Vagina (tissue), 2 donors: ENCODE measurements at regions not wholly inside any gene's neighbourhood (a gene's known extent, or its start where the extent isn't known, plus 50 kb on each side); places are given as distances from the start of the nearest gene placed in this dataset.

Source experiments
- DNase-seq, 2 donors: peaks; one replicate each; pipeline ENCODE4 v3.0.0-alpha.2; 2017; ENCODE audit errors: extremely low spot score in 2 of 2
- H3K27ac ChIP-seq: fragments of 200-600 bp; sonication (generic); one replicate; pipeline ENCODE4 v1.5.1; 2019
- H3K27me3 ChIP-seq: fragments of 200-600 bp; sonication (generic); one replicate; pipeline ENCODE4 v1.5.1; 2019
- H3K36me3 ChIP-seq, 2 donors: fragments of 200-600 bp; sonication (generic); one replicate each; pipeline ENCODE4 v1.5.1; 2017 to 2019
- H3K4me1 ChIP-seq: fragments of 200-600 bp; sonication (generic); one replicate; pipeline ENCODE4 v1.5.1; 2019
- H3K4me3 ChIP-seq, 2 donors: fragments of 200-600 bp; sonication (generic); 1 replicate in 1 of 2; 2 replicates in 1 of 2; pipeline ENCODE4 v1.5.1; 2016 to 2019
- H3K9me3 ChIP-seq: fragments of 200-600 bp; sonication (generic); one replicate; pipeline ENCODE4 v1.5.1; 2019
- POLR2A ChIP-seq, 2 donors: fragments of 450-650 bp; IDR thresholded peaks; one replicate each; pipeline ENCODE4 v1.6.1; 2017; ENCODE audit warnings: antibody characterized with exemption in 2 of 2, mild to moderate bottlenecking in 2 of 2, moderate library complexity in 2 of 2
- POLR2AphosphoS5 ChIP-seq, 2 donors: sonication (generic); formaldehyde crosslinking; IDR thresholded peaks; one replicate each; pipeline ENCODE4 v1.9.0; 2017; ENCODE audit warnings: antibody characterized with exemption in 2 of 2, mild to moderate bottlenecking in 2 of 2, low read depth in 1 of 2; ENCODE audit not compliant: insufficient read depth in 1 of 2
- intact Hi-C: fragments of 100-400 bp; cut with DNase I; formaldehyde crosslinking; loops from one replicate; pipeline ENCODE4 v1.15.1; 2023
- TF ChIP-seq, protein P1 (sequence below), 3 experiments: fragments of 450-650 bp in 2 of 3; fragments of 200-600 bp in 1 of 3; sonication (generic) in 1 of 3; IDR thresholded peaks; one replicate each; pipeline ENCODE4 v1.5.1; 2017 to 2019; ENCODE audit warnings: antibody characterized with exemption in 3 of 3, mild to moderate bottlenecking in 2 of 3, moderate library complexity in 2 of 3

DNA sequence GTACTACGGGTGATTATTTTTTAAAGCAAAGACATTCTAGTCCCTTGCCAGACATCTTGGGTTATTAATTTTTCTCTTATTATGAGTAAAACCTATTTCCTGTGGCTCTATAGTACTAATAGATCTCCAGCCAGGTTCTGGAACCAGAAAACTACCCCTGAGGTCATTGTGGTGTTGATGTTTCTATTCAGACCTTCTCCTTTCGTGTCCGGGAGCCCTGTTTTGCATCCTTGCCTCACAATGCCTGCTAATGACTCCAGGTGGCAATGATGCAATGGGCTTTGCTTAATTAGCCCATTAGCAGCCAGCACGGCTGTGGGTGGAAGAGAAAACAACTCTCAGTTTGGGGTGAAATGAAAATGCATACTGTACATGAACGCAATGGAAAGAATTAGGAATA lies 62.9 kb upstream of the ARG1 start:
- Histone ChIP-seq H3K9me3 (no peaks in the 10 kb centered on the region), H3K36me3 (no peaks in the 10 kb centered on the region), H3K27ac (no peak overlapping the region), H3K27me3 (no peaks in the 10 kb centered on the region), H3K4me3 (no peak overlapping the region), H3K4me1 (no peaks in the 10 kb centered on the region)
- no peak for DNase-seq
- no peak for TF ChIP-seq POLR2A (IDR thresholded peaks at IDR 0.05)
- no peak for TF ChIP-seq POLR2AphosphoS5 (IDR thresholded peaks at IDR 0.05; ENCODE audit: insufficient read depth in 1 of 2, low read depth in 1 of 2)
- TF ChIP-seq, protein P1, sequence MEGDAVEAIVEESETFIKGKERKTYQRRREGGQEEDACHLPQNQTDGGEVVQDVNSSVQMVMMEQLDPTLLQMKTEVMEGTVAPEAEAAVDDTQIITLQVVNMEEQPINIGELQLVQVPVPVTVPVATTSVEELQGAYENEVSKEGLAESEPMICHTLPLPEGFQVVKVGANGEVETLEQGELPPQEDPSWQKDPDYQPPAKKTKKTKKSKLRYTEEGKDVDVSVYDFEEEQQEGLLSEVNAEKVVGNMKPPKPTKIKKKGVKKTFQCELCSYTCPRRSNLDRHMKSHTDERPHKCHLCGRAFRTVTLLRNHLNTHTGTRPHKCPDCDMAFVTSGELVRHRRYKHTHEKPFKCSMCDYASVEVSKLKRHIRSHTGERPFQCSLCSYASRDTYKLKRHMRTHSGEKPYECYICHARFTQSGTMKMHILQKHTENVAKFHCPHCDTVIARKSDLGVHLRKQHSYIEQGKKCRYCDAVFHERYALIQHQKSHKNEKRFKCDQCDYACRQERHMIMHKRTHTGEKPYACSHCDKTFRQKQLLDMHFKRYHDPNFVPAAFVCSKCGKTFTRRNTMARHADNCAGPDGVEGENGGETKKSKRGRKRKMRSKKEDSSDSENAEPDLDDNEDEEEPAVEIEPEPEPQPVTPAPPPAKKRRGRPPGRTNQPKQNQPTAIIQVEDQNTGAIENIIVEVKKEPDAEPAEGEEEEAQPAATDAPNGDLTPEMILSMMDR (IDR thresholded peaks at IDR 0.05): no peak
- intact Hi-C loops: no loop called here

- Histone ChIP-seq H3K4me1 (no peaks in the 10 kb centered on the region), H3K4me3 (no peak overlapping the region), H3K27ac (no peak overlapping the region), H3K27me3 (no peaks in the 10 kb centered on the region), H3K36me3 (no peaks in the 10 kb centered on the region), H3K9me3 (no peaks in the 10 kb centered on the region)
- no peak for DNase-seq
- TF ChIP-seq, protein P1 (IDR thresholded peaks at IDR 0.05): no peak
- TF ChIP-seq POLR2A (IDR thresholded peaks at IDR 0.05) (no peak), POLR2AphosphoS5 (IDR thresholded peaks at IDR 0.05; ENCODE audit: insufficient read depth in 1 of 2, low read depth in 1 of 2) (no peak)
- intact Hi-C loops: no loop called here
These were observed 62.4 kb upstream of the ARG1 start for GRCh38 chr6:131510591-131510990.

- H3K9me3 ChIP-seq: no peaks in the 10 kb centered on the region
- no peak overlapping the region for H3K4me3 ChIP-seq
- TF ChIP-seq POLR2AphosphoS5 (IDR thresholded peaks at IDR 0.05; ENCODE audit: insufficient read depth in 1 of 2, low read depth in 1 of 2): no peak
- TF ChIP-seq, protein P1 (IDR thresholded peaks at IDR 0.05): no peak
- no peak for TF ChIP-seq POLR2A (IDR thresholded peaks at IDR 0.05)
- H3K4me1 ChIP-seq: no peaks in the 10 kb centered on the region
- no peaks in the 10 kb centered on the region for H3K36me3 ChIP-seq
- no peak overlapping the region for H3K27ac ChIP-seq
- no peak for DNase-seq
- no peaks in the 10 kb centered on the region for H3K27me3 ChIP-seq
- intact Hi-C loops: no loop called here
These were observed 53.2 kb upstream of the ARG1 start for GRCh38 chr6:131519670-131520436.
